ENCODE measurements at regions not wholly inside any gene's neighbourhood (a gene's known extent, or its start where the extent isn't known, plus 50 kb on each side); places are given as distances from the start of the nearest gene placed in this dataset.

- H3K27me3 ChIP-seq (ENCODE audit: insufficient read depth, low read length, poor library complexity, severe bottlenecking) = no peaks in the 10 kb centered on the region
- no peaks in the 10 kb centered on the region for H3K36me3 Mint-ChIP-seq
- CTCF ChIA-PET = no interaction called here
- H3K4me3 Mint-ChIP-seq = no peak overlapping the region
- no peak overlapping the region for H3K27ac ChIP-seq (ENCODE audit: low read depth, low read length)
- H3K4me3 ChIP-seq (ENCODE audit: low read length) = no peak overlapping the region
- H3K9me3 Mint-ChIP-seq = peaks cover 0 to 9% (median 0%) of the 10 kb centered on the region in 5 donors
- peaks cover 7 to 9% of the 10 kb centered on the region in 2 donors for H3K27me3 Mint-ChIP-seq
- H3K27ac Mint-ChIP-seq = no peak overlapping the region
- no peaks in the 10 kb centered on the region for H3K4me1 ChIP-seq (ENCODE audit: insufficient read depth, low read length)
- H3K9me3 ChIP-seq (ENCODE audit: low read length) = no peaks in the 10 kb centered on the region
- POLR2A ChIA-PET = no interaction called here
- no peaks in the 10 kb centered on the region for H3K4me1 Mint-ChIP-seq
- H3K36me3 ChIP-seq (ENCODE audit: insufficient read depth, low read length) = no peaks in the 10 kb centered on the region
- no peak for DNase-seq
Measured at GRCh38 chr5:88376728-88377127, 108.1 kb upstream of the TMEM161B start.

- H3K9me3 Mint-ChIP-seq = no peaks in the 10 kb centered on the region
- no peaks in the 10 kb centered on the region for H3K4me1 Mint-ChIP-seq
- Histone ChIP-seq H3K27ac (ENCODE audit: low read depth, low read length) (no peak overlapping the region), H3K4me1 (ENCODE audit: insufficient read depth, low read length) (no peaks in the 10 kb centered on the region), H3K27me3 (ENCODE audit: insufficient read depth, low read length, poor library complexity, severe bottlenecking) (no peaks in the 10 kb centered on the region), H3K36me3 (ENCODE audit: insufficient read depth, low read length) (no peaks in the 10 kb centered on the region), H3K9me3 (ENCODE audit: low read length) (no peaks in the 10 kb centered on the region), H3K4me3 (ENCODE audit: low read length) (no peak overlapping the region)
- POLR2A ChIA-PET = no interaction called here
- H3K4me3 Mint-ChIP-seq = no peak overlapping the region
- peaks cover 2 to 5% of the 10 kb centered on the region in 2 donors for H3K27me3 Mint-ChIP-seq
- H3K27ac Mint-ChIP-seq = no peak overlapping the region
- DNase-seq = no peak
- CTCF ChIA-PET = no interaction called here
- no peaks in the 10 kb centered on the region for H3K36me3 Mint-ChIP-seq
Measured at GRCh38 chr5:88374391-88374790, 105.7 kb upstream of the TMEM161B start.

GRCh38 chr5:88370824-88371223, 102.2 kb upstream of the TMEM161B start:
- H3K27me3 ChIP-seq (ENCODE audit: insufficient read depth, low read length, poor library complexity, severe bottlenecking) = no peaks in the 10 kb centered on the region

DNA sequence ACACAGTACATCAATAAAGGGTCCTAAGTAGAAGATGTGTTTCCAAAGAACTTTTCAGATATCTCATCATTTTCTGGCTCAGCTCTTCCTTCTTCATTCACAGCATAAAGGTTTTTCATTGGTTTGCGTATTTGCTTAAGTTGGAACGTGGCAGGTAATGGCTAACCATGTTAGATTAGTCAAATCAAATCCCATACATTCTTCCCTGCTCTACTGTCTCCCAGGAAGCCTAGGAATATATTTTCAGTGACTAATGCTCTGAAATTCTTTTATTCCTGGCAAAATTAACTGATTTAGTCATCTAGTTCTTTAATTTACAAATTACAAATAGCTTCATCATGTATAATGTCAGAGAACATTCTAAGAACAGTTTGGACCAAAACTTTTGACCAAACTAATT, 99.6 kb upstream of the TMEM161B start:
- peaks cover 5 to 13% of the 10 kb centered on the region in 2 donors for H3K27me3 Mint-ChIP-seq
- Histone ChIP-seq H3K27me3 (ENCODE audit: insufficient read depth, low read length, poor library complexity, severe bottlenecking) (no peaks in the 10 kb centered on the region), H3K9me3 (ENCODE audit: low read length) (no peaks in the 10 kb centered on the region), H3K36me3 (ENCODE audit: insufficient read depth, low read length) (no peaks in the 10 kb centered on the region), H3K27ac (ENCODE audit: low read depth, low read length) (no peak overlapping the region), H3K4me1 (ENCODE audit: insufficient read depth, low read length) (no peaks in the 10 kb centered on the region), H3K4me3 (ENCODE audit: low read length) (no peak overlapping the region)
- no peak for DNase-seq
- H3K4me1 Mint-ChIP-seq = no peaks in the 10 kb centered on the region
- ChIA-PET POLR2A (no interaction called here), CTCF (no interaction called here)
- no peaks in the 10 kb centered on the region for H3K36me3 Mint-ChIP-seq
- no peak overlapping the region for H3K27ac Mint-ChIP-seq
- peaks cover 0 to 3% (median 0%) of the 10 kb centered on the region in 5 donors for H3K9me3 Mint-ChIP-seq
- H3K4me3 Mint-ChIP-seq = no peak overlapping the region

More at GRCh38 chr5:88370824-88371223, 102.2 kb upstream of the TMEM161B start:
- Mint-ChIP-seq H3K9me3 (peaks cover 0 to 3% (median 0%) of the 10 kb centered on the region in 5 donors), H3K36me3 (no peaks in the 10 kb centered on the region), H3K4me1 (no peaks in the 10 kb centered on the region), H3K4me3 (no peak overlapping the region), H3K27me3 (peaks cover 2 to 8% of the 10 kb centered on the region in 2 donors), H3K27ac (no peak overlapping the region)
- POLR2A ChIA-PET = no interaction called here
- H3K4me1 ChIP-seq (ENCODE audit: insufficient read depth, low read length) = no peaks in the 10 kb centered on the region
- CTCF ChIA-PET = no interaction called here
- no peaks in the 10 kb centered on the region for H3K9me3 ChIP-seq (ENCODE audit: low read length)
- H3K27ac ChIP-seq (ENCODE audit: low read depth, low read length) = no peak overlapping the region
- no peak overlapping the region for H3K4me3 ChIP-seq (ENCODE audit: low read length)
- no peak for DNase-seq
- H3K36me3 ChIP-seq (ENCODE audit: insufficient read depth, low read length) = no peaks in the 10 kb centered on the region

DNA sequence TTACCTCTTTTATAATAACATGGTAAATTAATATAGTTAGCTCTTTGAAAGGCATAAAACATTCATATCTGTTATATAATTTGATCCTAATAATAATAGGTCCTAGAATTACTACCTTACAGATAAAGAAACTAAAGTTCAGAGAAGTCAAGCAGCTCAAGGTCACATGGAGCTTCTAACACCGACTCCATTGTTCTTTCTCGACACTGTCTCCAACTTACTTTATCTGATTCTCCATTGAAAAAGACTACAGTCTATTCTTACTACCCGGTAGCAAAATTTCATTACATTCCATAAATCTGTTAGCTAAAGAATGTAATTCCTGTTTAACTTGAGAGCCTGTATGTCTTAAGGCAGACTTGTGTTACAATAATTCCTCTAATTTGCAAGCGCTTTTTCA, 96.3 kb upstream of the TMEM161B start:
- Mint-ChIP-seq H3K9me3 (peaks cover 0 to 4% (median 0%) of the 10 kb centered on the region in 5 donors), H3K4me3 (no peak overlapping the region), H3K27ac (no peak overlapping the region), H3K27me3 (peaks cover 5 to 8% of the 10 kb centered on the region in 2 donors), H3K4me1 (no peaks in the 10 kb centered on the region), H3K36me3 (no peaks in the 10 kb centered on the region)
- ChIA-PET CTCF (interaction anchor here (1.1 kb wide), 1 partner anchor 12 kb away, joined by 3 read pairs; no protein-coding TSS in a partner anchor), POLR2A (no interaction called here)
- Histone ChIP-seq H3K27ac (ENCODE audit: low read depth, low read length) (no peak overlapping the region), H3K4me3 (ENCODE audit: low read length) (no peak overlapping the region), H3K9me3 (ENCODE audit: low read length) (no peaks in the 10 kb centered on the region), H3K4me1 (ENCODE audit: insufficient read depth, low read length) (no peaks in the 10 kb centered on the region), H3K36me3 (ENCODE audit: insufficient read depth, low read length) (no peaks in the 10 kb centered on the region), H3K27me3 (ENCODE audit: insufficient read depth, low read length, poor library complexity, severe bottlenecking) (no peaks in the 10 kb centered on the region)
- no peak for DNase-seq

- no peaks in the 10 kb centered on the region for H3K36me3 ChIP-seq (ENCODE audit: insufficient read depth, low read length)
- no peak for DNase-seq
- H3K27me3 Mint-ChIP-seq = peaks cover 4 to 11% of the 10 kb centered on the region in 2 donors
- H3K9me3 Mint-ChIP-seq = peaks cover 5 to 9% (median 8%) of the 10 kb centered on the region in 5 donors
- no peak overlapping the region for H3K4me3 ChIP-seq (ENCODE audit: low read length)
- no peaks in the 10 kb centered on the region for H3K36me3 Mint-ChIP-seq
- no peak overlapping the region for H3K27ac ChIP-seq (ENCODE audit: low read depth, low read length)
- no peak overlapping the region for H3K4me3 Mint-ChIP-seq
- no peaks in the 10 kb centered on the region for H3K27me3 ChIP-seq (ENCODE audit: insufficient read depth, low read length, poor library complexity, severe bottlenecking)
- H3K4me1 Mint-ChIP-seq = no peaks in the 10 kb centered on the region
- CTCF ChIA-PET = no interaction called here
- H3K4me1 ChIP-seq (ENCODE audit: insufficient read depth, low read length) = no peaks in the 10 kb centered on the region
- H3K27ac Mint-ChIP-seq = no peak overlapping the region
- POLR2A ChIA-PET = no interaction called here
- no peaks in the 10 kb centered on the region for H3K9me3 ChIP-seq (ENCODE audit: low read length)
Measured at GRCh38 chr5:88355490-88356050, 86.9 kb upstream of the TMEM161B start.

DNA sequence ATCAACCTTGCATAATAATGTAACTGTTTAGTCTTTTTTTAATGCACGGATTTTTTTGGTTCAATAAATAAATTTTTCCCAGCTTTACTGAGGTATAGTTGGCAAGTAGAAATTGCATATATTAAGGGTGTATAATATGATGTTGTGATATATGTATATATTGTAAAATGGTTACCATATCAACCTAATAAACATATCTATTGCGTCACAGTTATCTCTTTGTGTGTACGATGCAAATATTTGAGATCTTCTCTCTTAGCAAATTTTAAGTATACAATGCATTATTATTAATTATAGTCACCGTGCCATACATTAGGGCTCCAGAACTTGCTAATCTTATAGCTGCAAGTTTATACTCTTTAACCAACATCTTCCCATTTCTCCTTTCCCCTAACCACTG, 57.2 kb upstream of the TMEM161B start:
- Mint-ChIP-seq H3K9me3 (peaks cover 0 to 2% (median 0%) of the 10 kb centered on the region in 5 donors), H3K4me3 (no peak overlapping the region), H3K4me1 (no peaks in the 10 kb centered on the region), H3K36me3 (no peaks in the 10 kb centered on the region), H3K27ac (no peak overlapping the region), H3K27me3 (no peaks in the 10 kb centered on the region)
- Histone ChIP-seq H3K4me1 (ENCODE audit: insufficient read depth, low read length) (no peaks in the 10 kb centered on the region), H3K9me3 (ENCODE audit: low read length) (no peaks in the 10 kb centered on the region), H3K27ac (ENCODE audit: low read depth, low read length) (no peak overlapping the region), H3K36me3 (ENCODE audit: insufficient read depth, low read length) (no peaks in the 10 kb centered on the region), H3K4me3 (ENCODE audit: low read length) (no peak overlapping the region), H3K27me3 (ENCODE audit: insufficient read depth, low read length, poor library complexity, severe bottlenecking) (no peaks in the 10 kb centered on the region)
- ChIA-PET POLR2A (no interaction called here), CTCF (no interaction called here)
- DNase-seq = no peak

- no peaks in the 10 kb centered on the region for H3K4me1 ChIP-seq (ENCODE audit: insufficient read depth, low read length)
- no peaks in the 10 kb centered on the region for H3K36me3 ChIP-seq (ENCODE audit: insufficient read depth, low read length)
- Mint-ChIP-seq H3K36me3 (peaks cover 0 to 2% (median 0%) of the 10 kb centered on the region in 3 donors), H3K27ac (no peak overlapping the region), H3K4me1 (no peaks in the 10 kb centered on the region), H3K9me3 (peaks cover 0 to 8% (median 0%) of the 10 kb centered on the region in 5 donors), H3K4me3 (no peak overlapping the region), H3K27me3 (no peaks in the 10 kb centered on the region)
- no peaks in the 10 kb centered on the region for H3K27me3 ChIP-seq (ENCODE audit: insufficient read depth, low read length, poor library complexity, severe bottlenecking)
- no peak for DNase-seq
- ChIA-PET CTCF (no interaction called here), POLR2A (no interaction called here)
- no peaks in the 10 kb centered on the region for H3K9me3 ChIP-seq (ENCODE audit: low read length)
- no peak overlapping the region for H3K27ac ChIP-seq (ENCODE audit: low read depth, low read length)
- H3K4me3 ChIP-seq (ENCODE audit: low read length) = no peak overlapping the region
Measured at GRCh38 chr5:88322785-88323184, 54.1 kb upstream of the TMEM161B start.

Measured in CD8-positive, alpha-beta memory T cell (primary cell).